RKO (cell line): ENCODE measurements at regions not wholly inside any gene's neighbourhood (a gene's known extent, or its start where the extent isn't known, plus 50 kb on each side); places are given as distances from the start of the nearest gene placed in this dataset.
A peak's percentile ranks its signal among the peaks of the same experiment; 100 is the strongest.
"Not testable (repeated sequence)": the region's sequence is repeated elsewhere in the genome, so short reads cannot be mapped to it uniquely, and the experiment has no call there.

Source experiments
- DNase-seq: peaks from one replicate; pipeline ENCODE4 v3.0.0-alpha.2; 2016; ENCODE audit warnings: low spot score

DNA sequence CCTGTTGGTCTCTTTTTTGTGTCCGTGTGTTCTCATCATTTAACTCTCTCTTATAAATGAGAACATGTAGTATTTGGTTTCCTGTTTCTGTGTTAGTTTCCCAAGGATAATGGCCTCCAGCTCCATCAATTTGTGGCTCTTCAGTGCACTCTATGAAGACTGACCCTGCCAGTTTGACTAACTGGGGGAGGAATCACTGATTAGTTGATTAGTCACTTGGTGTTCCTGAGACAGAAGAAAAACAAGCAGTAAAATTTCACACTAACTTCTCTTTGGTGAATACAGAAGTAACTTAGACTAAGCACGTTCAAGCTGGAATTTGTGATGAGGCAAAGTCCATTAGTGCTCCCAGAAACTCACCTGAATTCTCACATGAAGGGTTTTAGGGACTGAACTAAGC is 495.8 kb upstream of the RORB start:
- no peak for DNase-seq

- peak; percentile 2 for DNase-seq
These were observed 490.2 kb upstream of the RORB start for GRCh38 chr9:74006935-74007334.

DNA sequence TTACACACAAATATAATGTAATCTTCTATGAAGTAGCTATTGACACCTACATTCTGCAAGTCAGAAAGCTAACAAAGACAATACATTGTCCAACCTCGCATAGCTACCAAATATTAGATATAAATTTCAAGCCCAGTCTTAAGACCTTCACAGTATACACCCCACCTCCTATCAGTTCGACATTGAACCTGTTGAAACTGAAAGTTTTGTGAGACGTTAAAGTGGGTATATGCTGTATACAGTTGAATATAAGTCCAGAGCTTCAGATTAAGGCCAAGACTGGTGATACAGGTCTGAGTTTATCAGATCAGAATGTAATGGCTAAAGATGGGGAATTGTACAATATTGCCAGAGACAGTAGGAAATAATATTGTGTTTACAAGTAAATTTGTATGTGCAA is 489.3 kb upstream of the RORB start:
- no peak for DNase-seq

GRCh38 chr9:74016004-74016403 is 481.1 kb upstream of the RORB start:
- DNase-seq: no peak

GRCh38 chr9:74025402-74025925 is 471.7 kb upstream of the RORB start:
- no peak for DNase-seq

- no peak for DNase-seq
These were observed 464.7 kb upstream of the RORB start for GRCh38 chr9:74032421-74032820.

DNA sequence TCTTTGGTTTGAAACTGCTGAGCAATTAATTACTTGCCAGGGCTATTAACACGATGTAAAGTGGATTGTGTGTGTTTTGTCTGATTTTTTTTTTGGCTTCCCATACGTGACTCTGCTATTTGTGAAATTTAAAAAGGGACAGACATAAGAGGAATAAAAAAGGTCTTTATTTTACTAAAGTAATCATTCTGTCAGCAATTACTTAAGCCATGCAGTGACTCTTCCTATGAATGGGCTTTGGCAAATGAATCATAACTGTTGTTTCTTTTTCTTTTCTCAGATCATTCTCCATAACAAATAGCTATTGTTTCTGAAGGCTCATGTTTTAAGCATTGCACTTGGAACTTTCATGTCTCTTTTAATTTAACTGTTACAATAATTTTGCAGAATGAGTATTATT is 461.3 kb upstream of the RORB start:
- DNase-seq: no peak

DNA sequence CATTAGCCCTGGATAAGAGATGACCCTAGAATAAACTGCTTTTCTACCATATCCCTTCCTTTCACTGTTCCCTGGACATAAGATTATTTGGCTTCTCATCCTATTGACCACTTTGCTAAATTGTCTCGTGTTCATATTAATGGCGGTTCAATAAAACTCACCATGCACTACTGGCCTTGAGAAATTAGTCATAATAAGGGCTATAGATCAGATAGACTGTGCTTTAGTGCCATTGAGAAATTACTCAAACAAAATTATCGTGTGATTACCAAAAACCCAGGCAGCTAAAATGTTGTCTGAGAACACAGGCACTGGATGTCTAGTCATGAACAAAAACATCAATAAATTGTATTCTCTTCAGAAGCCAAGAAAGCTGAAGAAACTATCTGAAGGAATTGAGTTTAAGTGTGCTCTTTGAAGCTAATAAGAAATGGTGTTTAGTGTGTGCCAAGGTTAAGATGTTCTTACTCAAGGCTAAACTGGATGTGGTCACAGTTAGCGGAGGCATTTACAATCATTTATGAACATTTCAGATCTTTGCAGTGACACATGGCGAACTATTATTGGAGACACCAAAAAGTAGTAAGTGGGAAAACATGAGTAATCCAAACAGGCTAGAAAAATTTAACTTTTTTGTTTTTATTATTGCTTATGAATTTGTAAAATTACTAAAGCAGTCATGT is 460.4 kb upstream of the RORB start:
- DNase-seq: no peak

- DNase-seq: no peak
These were observed 459.9 kb upstream of the RORB start for GRCh38 chr9:74037274-74037673.

DNA sequence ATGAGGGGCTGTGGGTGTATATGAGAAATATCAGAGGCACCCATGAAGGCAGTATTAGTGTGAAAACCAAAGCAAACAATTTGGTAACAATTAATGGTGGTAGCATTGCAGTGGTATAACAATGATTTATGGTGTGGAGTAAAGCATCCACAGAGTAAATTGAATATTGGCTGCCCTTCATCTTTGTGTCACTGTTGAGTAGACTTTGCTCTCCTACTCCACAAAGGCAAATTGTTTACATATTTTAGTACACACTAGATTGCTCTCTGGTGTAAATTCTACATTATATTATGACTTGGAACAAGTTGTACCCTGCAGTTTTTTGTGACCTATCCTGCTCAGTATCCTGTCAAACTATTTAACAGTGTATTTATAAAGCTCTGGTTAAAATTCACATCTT is 455.5 kb upstream of the RORB start:
- no peak for DNase-seq

GRCh38 chr9:74044844-74045243 is 452.3 kb upstream of the RORB start:
- DNase-seq: no peak

DNA sequence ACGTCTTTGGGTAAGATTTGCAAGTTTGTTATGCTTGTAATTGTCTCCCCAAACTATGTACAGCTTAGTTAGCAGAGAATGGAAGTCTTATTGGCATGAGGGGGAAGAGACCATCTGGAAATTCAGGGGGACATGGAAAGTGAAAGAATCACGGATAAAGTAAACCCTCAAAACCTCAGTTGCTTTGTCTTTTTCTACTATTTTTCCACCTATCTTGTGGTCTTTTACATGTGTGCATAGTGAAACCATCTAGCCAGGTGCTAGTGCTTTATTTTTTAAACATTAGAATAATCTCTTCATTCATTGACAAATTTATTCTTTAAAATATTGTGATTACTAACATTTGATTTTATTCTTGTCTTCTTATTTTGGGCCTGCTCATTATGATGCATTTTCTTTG is 441.1 kb upstream of the RORB start:
- no peak for DNase-seq

DNA sequence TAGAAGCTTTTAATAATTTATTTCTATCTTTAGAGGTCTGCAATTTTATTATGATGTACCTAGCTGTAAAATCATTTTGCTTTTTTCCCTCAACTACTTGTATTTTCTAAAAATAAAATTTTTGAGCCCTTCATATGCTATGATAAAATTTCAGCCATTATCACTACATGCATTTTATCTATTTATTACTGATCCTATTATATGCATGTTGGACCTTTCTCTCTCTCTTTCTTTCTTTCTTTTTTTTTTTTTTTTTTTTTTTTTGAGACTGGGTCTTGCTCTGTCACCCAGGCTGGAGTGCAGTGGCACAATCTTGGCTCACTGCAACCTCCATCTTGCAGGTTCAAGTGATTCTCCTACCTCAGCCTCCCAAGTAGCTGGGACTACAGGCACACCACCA is 440.1 kb upstream of the RORB start:
- not testable (repeated sequence) for DNase-seq

DNA sequence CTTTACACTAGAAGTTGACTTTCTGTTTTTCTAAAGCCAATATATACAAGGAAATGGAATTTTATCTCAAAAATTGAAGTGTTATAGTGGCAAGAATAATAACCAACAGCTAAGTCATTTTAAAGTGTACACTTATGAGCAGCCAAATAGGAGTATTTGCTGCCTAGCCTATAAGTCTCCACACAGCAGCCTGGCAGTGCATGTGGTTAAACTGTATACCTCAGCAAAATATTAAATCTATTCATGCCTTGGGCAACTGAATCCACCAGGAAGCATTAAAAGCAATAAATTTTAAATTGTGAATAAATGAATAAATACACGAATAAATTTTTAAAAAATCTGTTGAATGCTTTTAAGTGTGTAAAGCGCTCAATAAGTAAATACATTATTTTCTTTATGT is 432.4 kb upstream of the RORB start:
- DNase-seq: no peak

- DNase-seq: no peak
These were observed 431.0 kb upstream of the RORB start for GRCh38 chr9:74066128-74066527.

GRCh38 chr9:74066605-74067004 is 430.5 kb upstream of the RORB start:
- no peak for DNase-seq

GRCh38 chr9:74071502-74071901 is 425.6 kb upstream of the RORB start:
- DNase-seq: no peak

DNA sequence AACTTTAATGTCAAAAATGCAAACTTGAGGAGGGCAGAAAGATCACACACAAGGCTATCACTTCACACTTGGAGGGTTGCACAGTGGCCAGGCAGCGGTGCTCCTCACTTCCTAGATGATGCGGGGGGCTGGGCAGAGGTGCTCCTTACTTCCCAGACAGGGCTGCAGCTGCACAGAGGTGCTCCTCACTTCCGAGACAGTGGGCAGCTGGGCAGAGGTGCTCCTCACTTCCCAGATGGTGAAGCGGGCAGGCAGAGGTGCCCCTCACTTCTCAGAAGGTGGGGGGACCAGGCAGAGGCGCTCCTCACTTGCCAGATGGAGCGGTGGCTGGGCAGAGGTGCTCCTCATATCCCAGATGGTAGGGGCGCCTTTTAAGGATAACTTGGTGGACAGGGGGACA is 423.2 kb upstream of the RORB start:
- no peak for DNase-seq

- no peak for DNase-seq
These were observed 418.5 kb upstream of the RORB start for GRCh38 chr9:74078647-74079046.

DNA sequence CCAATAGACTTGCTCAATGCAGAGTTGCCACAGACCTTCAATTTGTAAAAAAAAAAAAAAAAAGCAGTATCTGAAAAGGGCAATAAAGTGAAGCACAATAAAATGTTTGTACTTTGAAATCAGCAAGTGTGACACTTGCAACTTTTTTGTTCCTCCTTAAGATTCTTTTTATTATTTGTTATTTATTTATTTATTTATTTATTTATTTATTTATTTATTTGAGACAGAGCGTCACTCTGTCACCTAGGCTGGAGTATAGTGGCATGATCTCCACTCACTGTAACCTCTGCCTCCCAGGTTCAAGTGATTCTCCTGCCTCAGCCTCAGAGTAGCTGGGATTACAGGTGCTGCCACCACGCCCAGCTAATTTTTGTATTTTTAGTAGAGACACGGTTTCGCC is 416.5 kb upstream of the RORB start:
- not testable (repeated sequence) for DNase-seq

DNA sequence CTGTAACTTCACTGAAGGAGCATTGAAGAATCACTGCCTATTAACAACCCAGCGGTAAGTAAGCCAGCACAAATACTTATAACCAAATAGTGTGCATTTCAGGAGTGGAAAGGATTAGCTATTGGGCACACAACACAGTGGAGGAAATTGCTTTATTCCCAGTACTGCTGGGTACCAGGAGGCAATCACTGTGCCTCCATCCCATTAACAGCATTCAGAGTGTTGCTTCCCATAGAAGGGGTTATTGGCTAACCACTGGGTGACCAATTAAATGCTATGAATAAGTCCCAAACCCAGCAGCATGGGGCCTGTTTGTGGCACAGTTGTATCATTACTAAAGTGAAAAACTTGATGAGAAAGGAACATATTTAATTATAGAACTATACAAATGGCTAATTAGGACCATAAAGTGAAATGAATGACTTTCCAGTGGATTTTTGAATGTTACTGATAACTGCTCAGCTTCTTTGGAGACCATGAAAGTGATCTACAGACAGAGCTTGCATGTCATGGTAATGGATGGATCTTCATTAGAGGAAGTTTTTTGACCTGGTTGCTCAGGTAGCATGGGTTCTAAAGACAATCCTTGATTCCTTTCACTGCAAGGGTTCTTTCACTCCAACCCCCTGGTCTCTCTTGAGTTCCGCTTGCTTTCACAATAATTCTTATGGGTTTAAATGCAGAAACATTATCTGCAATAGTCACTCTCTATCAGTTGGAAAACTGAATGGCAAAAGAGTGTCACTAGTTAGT is 413.3 kb upstream of the RORB start:
- no peak for DNase-seq

- DNase-seq: not testable (repeated sequence)
These were observed 411.6 kb upstream of the RORB start for GRCh38 chr9:74085384-74086037.

GRCh38 chr9:74090921-74091320 is 406.2 kb upstream of the RORB start:
- not testable (repeated sequence) for DNase-seq
